ENCODE measurements at regions not wholly inside any gene's neighbourhood (a gene's known extent, or its start where the extent isn't known, plus 50 kb on each side); places are given as distances from the start of the nearest gene placed in this dataset.

DNA sequence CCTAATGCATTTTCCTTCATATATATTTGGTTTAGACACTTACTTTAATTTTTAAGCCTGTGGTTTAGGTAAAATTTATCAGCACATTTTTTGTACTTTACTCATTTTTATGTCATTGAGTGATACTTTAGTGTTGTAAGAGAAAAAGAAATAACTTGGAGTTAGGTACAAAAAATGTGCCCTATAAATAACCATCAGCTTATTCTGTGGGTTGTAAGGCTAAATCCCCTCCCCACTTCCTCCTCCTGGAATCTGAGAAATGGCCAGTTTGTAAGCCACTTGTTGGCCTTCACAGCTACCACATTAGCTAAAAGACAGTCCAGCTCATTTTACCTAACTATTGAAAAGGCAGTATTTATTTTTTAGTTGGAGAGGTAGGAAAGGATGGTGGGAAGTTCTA is 576.3 kb downstream of the PKHD1 start:
- H3K27ac ChIP-seq = no peak overlapping the region
- H3K4me1 ChIP-seq (ENCODE audit: control insufficient read depth in 1 of 2, insufficient read depth in 1 of 2, low read depth in 1 of 2, low read length in 1 of 2) = no peaks in the 10 kb centered on the region
- H3K4me3 ChIP-seq (ENCODE audit: low read depth in 1 of 2, low read length in 1 of 2) = no peak overlapping the region
- TF ChIP-seq, protein P1, sequence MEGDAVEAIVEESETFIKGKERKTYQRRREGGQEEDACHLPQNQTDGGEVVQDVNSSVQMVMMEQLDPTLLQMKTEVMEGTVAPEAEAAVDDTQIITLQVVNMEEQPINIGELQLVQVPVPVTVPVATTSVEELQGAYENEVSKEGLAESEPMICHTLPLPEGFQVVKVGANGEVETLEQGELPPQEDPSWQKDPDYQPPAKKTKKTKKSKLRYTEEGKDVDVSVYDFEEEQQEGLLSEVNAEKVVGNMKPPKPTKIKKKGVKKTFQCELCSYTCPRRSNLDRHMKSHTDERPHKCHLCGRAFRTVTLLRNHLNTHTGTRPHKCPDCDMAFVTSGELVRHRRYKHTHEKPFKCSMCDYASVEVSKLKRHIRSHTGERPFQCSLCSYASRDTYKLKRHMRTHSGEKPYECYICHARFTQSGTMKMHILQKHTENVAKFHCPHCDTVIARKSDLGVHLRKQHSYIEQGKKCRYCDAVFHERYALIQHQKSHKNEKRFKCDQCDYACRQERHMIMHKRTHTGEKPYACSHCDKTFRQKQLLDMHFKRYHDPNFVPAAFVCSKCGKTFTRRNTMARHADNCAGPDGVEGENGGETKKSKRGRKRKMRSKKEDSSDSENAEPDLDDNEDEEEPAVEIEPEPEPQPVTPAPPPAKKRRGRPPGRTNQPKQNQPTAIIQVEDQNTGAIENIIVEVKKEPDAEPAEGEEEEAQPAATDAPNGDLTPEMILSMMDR (IDR thresholded peaks at IDR 0.05) = no peak
- no peaks in the 10 kb centered on the region for H3K9me3 ChIP-seq
- H3K36me3 ChIP-seq = no peaks in the 10 kb centered on the region
- no peaks in the 10 kb centered on the region for H3K27me3 ChIP-seq

DNA sequence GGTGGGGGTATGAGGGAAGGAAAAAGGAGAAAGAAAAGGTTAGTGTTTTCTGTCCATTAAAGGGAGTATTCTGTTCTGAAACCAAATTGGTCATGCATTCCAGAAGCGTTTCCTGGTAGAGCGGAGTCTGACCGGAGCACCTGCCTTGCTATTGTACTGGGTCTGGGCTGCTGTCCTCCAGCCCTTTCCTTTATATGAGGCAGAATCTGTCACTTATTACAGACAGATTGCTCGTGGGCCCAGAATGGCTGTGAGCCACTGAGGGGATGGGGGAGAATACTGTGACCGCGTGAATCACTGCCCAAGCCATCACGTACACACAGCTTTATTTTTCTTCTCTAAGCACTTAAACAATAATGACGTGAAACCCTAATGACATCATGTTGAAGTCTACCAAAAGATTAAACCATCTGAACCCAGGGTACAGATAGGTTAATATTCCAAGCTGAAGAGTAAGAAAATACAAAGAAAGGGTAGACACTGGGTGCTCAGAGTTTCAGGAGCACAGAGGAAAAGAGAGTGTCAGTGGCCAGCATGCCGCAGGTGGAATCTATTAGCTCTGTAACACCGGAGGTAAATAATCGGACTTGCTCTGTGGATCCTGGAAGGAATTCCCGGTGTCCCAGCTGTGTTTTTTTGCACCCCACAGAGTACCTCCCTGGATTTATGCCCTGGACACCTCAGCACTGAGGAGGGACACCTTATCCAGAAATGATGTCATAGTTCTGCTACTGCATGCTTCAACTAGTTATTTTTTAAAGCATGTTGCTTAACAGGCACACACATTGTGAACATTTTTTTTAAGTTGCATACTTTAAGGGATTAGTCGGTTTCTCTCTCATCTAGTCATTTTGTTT is 573.3 kb downstream of the PKHD1 start:
- no peaks in the 10 kb centered on the region for H3K9me3 ChIP-seq
- no peak overlapping the region for H3K4me3 ChIP-seq (ENCODE audit: low read depth in 1 of 2, low read length in 1 of 2)
- no peaks in the 10 kb centered on the region for H3K4me1 ChIP-seq (ENCODE audit: control insufficient read depth in 1 of 2, insufficient read depth in 1 of 2, low read depth in 1 of 2, low read length in 1 of 2)
- no peak overlapping the region for H3K27ac ChIP-seq
- TF ChIP-seq, protein P1 (IDR thresholded peaks at IDR 0.05) = no peak
- no peaks in the 10 kb centered on the region for H3K36me3 ChIP-seq
- no peaks in the 10 kb centered on the region for H3K27me3 ChIP-seq

DNA sequence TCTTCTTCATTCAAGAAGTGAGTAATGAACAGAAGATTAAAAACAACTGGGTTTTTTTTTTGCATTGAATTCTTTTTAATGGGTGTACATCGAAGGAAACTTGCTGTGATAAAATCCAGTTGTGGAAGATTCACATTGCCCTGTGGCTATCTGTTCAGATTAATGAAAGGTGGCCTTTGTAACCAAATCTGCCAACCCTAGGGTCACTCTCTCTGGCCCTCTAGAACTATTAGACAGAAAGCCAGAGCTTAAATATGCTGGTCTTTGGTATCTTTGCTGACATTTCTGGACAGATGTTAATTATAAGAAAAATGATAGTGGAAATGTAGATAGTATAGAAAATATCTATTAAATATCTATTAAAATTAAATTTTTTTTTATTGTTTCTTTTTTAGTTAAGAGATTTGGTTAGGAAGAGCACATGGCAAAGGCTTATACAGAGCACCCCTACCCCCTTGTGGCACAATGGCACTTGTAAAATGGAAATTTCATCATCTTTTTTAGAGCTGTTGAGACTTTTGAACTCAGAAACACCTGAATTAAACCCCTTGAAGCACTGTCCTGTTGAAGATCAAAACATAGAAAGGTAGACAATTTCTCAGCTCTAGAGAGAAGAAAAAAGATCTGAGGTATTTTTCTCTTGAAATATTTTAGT is 572.5 kb downstream of the PKHD1 start:
- no peak overlapping the region for H3K27ac ChIP-seq
- H3K4me3 ChIP-seq (ENCODE audit: low read depth in 1 of 2, low read length in 1 of 2) = no peak overlapping the region
- H3K36me3 ChIP-seq = no peaks in the 10 kb centered on the region
- no peaks in the 10 kb centered on the region for H3K4me1 ChIP-seq (ENCODE audit: control insufficient read depth in 1 of 2, insufficient read depth in 1 of 2, low read depth in 1 of 2, low read length in 1 of 2)
- H3K27me3 ChIP-seq = no peaks in the 10 kb centered on the region
- TF ChIP-seq, protein P1 (IDR thresholded peaks at IDR 0.05) = no peak
- no peaks in the 10 kb centered on the region for H3K9me3 ChIP-seq

GRCh38 chr6:51526049-51526448 is 561.4 kb downstream of the PKHD1 start:
- Histone ChIP-seq H3K9me3 (no peaks in the 10 kb centered on the region), H3K27me3 (no peaks in the 10 kb centered on the region), H3K4me3 (ENCODE audit: low read depth in 1 of 2, low read length in 1 of 2) (no peak overlapping the region), H3K36me3 (no peaks in the 10 kb centered on the region), H3K27ac (no peak overlapping the region), H3K4me1 (ENCODE audit: control insufficient read depth in 1 of 2, insufficient read depth in 1 of 2, low read depth in 1 of 2, low read length in 1 of 2) (no peaks in the 10 kb centered on the region)
- TF ChIP-seq, protein P1 (IDR thresholded peaks at IDR 0.05) = no peak

- TF ChIP-seq, protein P1 (IDR thresholded peaks at IDR 0.05) = no peak
- Histone ChIP-seq H3K27ac (no peak overlapping the region), H3K4me3 (ENCODE audit: low read depth in 1 of 2, low read length in 1 of 2) (no peak overlapping the region), H3K4me1 (ENCODE audit: control insufficient read depth in 1 of 2, insufficient read depth in 1 of 2, low read depth in 1 of 2, low read length in 1 of 2) (no peaks in the 10 kb centered on the region), H3K9me3 (no peaks in the 10 kb centered on the region), H3K36me3 (no peaks in the 10 kb centered on the region), H3K27me3 (no peaks in the 10 kb centered on the region)
Observed at GRCh38 chr6:51526922-51527321, 560.5 kb downstream of the PKHD1 start.

Measured in neutrophil (primary cell).